Ramos (cell line): ENCODE measurements at regions not wholly inside any gene's neighbourhood (a gene's known extent, or its start where the extent isn't known, plus 50 kb on each side); places are given as distances from the start of the nearest gene placed in this dataset.
"Not testable (repeated sequence)": the region's sequence is repeated elsewhere in the genome, so short reads cannot be mapped to it uniquely, and the experiment has no call there.

Experiments used
- in situ Hi-C: fragments of 300-500 bp; cut with MboI; formaldehyde crosslinking; loops from one replicate; pipeline ENCODE4 v1.14.3; 2022; ENCODE audit warnings: low sequenced_read_pairs; ENCODE audit not compliant: unreplicated experiment

DNA sequence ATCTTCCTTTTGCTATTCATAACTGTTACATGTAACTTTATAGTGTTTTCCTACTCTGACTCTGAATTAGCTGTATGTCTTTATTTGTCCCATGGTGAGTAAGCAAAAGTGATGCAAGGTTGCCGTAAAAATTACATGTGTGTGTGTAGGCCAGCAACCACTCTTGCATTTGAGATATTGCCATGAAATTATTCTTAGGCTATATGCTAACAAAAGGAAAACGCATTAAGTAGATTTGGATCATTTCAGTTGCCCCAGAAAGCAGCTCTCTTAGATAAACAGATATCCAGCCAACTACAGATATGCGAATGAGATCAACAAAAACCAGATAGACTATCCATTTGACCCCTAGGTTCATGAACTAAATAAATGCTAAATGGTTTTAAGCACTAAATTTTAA is 73.6 kb downstream of the CYLC2 start:
- in situ Hi-C loops: no loop called here

DNA sequence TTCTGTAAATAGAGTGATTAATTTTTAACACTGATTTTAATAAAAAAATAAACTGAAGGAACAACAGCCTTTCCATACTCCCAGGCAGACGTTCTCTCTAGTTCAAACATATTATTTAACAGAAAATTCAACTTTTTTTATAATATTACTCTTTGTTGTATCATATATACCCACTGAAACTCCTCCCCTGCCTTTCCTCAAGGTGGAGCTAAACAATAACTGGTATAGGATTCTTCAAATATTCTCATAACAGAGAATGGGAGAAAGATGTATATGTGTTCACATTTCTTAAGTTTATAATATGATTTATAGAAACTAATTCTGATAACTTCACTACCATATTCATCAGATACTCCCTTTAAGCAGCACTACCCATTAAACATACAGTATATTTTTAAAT is 83.4 kb downstream of the CYLC2 start:
- in situ Hi-C loops: no loop called here

DNA sequence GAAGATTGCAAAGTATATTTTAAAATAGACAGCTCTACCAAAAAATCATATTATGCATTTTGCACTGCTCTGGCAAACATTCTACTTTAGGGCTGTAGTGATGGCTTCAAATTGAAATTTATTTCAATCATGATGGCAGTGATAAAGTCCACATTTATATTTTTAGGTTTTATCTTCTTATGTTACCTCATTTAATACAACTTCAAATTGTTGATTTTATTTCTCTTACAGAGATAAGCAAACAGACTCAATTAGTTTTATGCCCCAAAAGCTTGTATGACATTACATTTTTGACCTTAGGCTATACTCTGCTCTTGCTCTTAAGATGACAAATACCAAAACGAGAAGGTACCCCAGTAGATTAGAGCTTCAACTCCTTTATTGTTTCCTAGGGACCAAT is 87.4 kb downstream of the CYLC2 start:
- in situ Hi-C loops: no loop called here

DNA sequence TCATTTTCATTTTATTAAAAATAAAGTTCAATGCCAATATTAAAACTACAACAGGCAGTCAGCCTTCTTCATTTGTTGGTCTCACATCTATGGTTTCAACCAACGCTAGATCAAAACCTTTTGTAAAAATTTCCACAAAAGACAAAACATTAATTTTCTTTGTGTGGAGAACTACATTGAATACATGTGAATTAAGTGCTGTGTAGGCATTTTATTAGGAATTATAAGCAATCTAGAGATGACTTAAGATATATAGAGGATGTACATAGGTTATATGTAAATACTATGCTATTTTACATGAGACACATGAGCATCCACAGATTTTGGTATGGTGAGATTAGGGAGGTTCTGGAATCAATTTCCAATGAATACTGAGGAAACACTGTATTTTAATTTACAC is 94.2 kb downstream of the CYLC2 start:
- in situ Hi-C loops: no loop called here

DNA sequence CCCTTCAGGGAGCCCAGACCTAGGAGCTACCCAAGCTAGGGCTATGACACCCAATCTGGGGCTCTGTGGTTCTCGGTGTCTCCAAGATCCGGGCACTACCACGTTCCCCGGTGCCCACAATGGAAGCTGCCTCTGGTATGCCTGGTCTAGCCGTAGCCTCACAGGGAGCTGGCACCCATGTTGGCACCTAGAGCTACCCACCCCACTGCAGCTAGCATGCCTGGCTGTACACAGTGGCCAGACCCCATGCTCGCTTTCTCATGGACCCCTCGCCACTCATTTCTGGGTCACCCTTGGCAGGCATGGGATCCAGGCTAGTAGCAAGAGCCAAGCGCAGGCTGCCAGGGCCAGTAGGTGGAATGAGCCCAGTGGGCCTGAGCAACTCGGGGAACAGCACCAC is 109.0 kb downstream of the CYLC2 start:
- in situ Hi-C loops: no loop called here

DNA sequence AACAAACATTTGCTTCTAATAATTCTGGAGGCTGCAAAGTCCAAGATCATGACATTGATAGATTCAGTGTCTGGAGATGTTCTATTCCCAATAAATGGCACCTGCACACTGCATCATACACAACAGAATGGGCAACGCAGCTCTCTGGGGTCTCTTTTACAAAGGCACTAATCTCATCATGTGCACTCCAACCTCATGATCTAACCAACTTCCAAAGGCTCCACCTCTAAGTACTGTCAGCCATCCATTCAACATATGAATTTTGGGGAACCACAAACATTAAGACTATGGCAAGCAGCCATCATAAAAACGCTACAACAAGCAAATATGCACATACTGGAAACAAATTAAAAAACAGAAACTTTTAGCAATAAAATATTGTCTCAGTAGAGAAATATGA is 121.1 kb downstream of the CYLC2 start:
- in situ Hi-C loops: no loop called here

DNA sequence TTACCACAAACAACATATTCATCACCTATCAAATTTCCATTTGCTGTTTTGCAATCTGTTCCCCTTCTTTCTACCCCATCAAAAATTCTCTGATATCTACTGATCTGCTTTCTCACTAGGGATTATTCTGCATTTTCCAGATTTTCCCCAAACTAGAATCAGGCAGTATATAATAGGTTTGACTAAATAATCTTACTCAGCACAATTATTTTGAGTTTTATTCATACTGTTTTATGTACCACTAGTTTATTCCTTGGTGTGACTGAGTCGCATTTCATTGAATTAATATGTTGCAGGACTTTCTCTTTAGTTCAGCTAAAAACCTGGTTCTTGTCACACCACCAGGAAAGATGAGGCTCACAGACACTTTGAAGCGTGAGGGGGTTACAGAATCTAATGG is 131.4 kb downstream of the CYLC2 start:
- in situ Hi-C loops: no loop called here

DNA sequence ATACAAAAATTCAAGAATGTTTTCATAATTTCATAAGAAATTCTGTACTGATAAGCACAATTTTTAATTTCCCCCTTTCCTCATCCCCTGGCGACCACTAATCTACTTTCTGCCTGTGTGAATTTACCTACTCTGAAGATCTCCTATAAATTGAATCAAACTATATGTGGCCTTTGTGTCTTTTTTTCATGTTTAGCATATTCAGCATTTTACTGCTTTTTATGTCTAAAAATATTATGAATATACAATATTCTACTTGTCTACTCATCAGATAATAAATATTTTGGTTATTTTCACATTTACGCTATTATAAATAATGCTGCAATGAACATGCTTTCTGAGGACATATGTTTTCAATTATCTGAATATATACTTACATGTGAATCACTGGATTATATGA is 144.8 kb downstream of the CYLC2 start:
- in situ Hi-C loops: no loop called here

DNA sequence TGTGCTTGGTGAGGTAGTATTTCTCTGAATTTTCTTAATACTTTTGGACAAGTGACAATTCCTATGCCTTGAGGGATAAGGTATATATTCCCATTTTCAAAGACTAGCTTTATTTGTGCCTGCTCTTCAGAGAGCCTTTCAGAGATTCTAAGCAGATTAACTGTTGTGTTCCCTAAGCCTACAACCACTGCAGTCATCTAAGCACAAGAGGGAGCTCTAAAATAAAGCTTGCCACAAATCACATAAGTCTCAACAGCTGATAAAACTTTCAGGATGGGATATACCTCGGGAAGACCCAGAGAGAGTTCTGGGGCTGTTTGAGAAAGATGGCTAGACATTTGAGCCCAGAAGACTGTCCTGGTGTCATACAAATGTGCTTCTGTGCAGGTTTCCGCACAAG is 157.3 kb downstream of the CYLC2 start:
- in situ Hi-C loops: no loop called here

DNA sequence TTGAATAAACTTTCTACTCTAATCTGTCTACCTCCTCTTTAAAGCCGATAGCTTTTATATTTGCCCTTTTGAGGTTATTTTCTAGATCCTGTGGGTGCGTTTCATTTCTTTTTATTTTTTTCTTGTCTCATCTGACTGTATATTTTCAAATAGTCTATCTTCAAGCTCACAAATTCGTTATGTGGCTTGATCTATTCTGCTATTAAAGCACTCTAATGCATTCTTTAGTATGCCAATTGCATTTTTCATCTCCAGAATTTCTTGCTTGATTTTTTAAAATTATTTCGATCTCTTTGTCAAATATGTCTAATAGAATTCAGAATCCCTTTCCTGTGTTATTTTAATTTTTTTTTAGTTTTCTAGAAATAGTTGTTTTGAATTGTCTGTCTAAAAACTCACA is 172.4 kb downstream of the CYLC2 start:
- in situ Hi-C loops: no loop called here

DNA sequence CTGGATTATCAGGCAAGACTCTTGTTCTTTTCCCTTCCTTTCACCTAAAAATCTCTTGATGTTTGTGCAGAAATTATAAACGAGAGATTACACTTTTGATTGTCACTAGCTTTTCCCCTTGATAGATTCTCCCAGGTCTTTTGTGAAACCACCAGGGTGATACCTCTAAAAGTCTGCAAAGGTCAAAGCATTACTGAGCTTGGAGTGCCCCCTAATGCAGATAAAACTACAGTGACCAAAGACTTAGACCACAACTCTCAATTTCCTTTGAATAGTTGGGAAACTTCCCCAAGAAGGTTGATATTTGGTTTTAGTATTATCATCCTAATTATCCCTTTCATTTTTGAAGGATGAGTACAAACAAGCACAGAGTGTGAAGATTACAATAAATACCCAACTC is 173.1 kb downstream of the CYLC2 start:
- in situ Hi-C loops: no loop called here

DNA sequence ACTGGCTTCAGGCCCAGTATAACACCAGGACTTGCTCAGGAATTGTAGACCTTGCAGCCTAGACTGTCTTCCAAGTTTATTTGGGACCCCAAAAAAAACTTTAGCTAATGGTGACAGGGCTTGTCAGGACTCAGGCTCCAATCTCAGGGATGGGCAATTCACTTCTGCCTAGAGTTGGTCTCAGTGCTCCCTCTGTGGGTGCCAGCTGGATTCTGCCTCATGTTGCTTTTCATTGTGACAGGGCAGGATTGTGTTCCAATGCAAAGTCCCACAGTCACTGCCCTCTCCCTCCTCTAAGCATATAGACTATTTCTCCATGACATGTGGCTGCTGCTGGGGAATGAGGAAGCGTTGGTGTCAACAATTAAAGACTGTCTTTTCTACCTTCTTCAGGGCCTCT is 174.7 kb downstream of the CYLC2 start:
- in situ Hi-C loops: no loop called here

DNA sequence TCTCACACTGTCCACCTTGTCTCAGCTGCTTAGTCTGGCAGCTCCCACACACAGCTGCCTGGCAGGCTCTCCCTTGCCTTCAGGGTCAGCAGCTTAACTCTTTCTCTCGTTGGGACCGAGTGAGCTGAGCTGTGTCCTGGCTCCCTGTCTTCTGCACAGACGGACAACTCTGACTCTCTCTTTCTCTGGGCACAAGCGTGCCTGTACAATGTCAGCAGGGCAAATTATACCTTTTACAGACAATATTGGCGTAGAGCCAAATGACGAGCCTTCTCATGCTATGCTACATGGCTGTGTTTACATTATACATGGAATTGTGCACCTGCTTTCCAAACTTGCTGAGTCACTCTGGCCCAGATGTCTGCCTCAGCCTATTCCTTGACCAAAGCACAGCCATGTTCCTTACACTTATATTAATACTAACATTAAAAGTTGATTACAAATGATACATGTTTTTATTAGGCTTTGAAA is 188.6 kb downstream of the CYLC2 start:
- in situ Hi-C loops: no loop called here

DNA sequence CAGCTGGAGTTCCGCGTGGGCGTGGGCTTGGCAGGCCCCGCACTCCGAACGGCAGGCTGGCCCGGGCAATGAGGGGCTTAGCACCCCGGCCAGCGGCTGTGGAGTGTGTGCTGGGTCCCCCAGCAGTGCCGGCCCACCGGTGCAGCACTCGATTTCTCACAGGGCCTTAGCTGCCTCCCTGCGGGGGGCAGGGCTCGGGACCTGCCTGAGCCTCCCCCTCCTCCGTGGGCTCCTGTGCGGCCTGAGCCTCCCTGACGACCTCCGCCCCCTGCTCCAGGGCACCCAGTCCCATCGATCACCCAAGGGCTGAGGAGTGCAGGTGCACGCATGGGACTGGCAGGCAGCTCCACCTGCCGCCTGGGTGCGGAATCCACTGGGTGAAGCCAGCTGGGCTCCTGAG is 191.8 kb downstream of the CYLC2 start:
- in situ Hi-C loops: no loop called here

DNA sequence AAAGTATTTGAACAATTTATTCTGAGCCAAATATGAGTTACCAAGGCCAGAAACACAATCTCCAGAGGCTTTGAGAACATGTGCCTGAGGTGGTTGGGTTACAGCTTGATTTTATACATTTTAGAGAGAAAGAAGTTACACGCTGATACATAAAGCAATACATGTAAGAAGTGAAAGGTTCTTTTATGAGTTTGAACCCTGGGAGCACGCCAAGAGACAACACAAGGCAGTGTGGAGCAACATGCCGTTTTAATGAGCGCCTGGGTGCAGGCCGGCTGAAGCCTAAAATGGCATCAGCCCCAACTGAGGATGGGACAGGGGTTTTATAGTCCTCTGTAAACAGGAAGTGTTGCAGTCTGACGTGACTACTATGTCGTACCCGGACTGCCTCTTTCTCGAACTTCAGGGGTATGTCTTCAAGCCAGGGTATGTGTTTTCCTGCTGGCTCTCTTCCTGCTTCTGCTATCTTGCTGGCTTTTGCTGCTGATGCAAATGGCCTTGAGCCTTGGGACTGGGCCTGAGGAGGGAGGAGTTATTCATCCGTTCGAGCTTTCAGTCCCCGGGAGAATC is 193.7 kb downstream of the CYLC2 start:
- in situ Hi-C loops: no loop called here

DNA sequence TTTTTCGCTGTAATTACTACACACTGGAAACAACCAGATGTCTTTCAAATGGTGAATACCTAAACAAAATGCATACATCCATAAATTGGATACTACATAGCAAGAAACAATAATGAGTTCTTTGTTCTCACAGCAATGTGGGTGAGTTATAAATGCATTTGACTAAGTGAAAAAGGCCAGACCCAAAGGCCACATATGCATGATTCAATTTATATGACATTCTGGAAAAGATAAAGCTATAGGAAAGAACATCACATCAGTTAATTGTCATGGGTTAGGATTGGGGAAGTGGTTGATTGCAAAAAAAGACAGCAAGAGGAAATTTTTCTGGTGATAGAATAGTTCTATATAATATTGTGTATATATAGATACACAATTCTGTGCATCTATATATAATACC is 198.9 kb downstream of the CYLC2 start:
- in situ Hi-C loops: no loop called here

DNA sequence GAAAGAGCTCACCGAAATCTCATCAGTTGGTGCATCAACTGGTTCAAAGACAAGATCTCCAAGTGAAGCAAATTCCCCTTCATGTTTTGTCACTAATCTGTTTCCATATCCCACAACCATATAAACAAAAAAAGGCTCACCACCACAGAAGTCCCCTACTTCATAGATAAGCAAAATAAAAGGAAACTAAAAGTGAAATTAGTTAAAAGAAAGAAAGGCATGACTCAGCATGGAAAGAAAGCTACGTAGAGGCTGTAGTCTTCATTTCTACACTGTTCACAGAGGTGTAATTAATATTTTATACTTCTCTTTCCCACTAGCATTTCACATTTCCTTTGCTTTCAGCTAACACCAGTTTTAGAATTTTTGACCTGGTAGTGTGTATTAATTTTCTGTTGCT is 208.0 kb downstream of the CYLC2 start:
- in situ Hi-C loops: no loop called here

DNA sequence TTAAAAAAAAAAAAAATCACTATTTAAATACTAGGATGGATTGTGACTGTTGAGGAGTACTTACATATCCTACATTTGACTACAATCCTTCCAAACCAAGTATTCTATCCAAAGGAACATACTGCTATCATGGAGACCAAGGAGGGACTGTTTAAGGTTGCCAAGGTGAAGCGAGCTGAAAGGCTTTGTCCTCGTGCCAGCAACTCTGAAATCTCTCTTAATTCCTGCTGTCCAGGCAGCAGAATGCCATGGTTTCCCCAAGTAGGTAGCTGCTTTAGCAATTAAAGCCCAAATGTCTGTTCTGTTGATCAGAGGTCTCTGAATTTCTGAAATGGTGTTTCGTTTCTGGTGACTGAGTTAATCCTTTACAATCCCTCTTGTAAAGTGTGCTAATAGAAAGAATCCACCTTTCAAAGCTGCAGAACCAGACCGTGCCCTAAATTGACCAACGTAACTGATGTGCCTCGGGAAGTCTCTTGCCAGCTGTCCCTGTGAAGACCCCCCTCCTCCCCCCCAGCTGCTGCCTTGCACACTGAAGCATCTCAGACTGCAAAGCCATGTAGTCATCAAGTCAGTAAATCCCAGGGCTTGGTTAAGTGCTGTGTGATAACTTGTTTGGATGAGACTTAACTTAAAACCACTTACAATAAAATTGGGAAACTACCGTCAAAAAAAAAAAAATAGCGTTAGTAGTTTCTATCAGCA is 210.9 kb downstream of the CYLC2 start:
- in situ Hi-C loops: not testable (repeated sequence)

DNA sequence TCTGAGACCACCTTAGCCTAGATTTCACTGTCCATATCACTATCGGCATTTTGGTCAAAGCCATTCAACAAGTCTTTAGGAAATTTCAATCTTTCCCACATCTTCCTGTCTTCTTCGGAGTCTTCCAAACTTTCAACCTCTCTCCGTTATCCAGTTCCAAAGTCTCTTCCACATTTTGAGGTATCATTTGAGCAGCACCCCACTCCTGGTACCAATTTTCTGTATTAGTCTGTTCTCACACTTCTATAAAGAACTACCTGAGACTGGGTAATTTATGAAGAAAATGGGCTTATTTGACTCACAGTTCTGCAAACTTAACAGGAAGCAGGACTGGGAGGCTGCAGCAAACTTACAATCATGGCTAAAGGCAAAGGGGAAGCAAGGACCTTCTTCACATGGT is 215.5 kb downstream of the CYLC2 start:
- in situ Hi-C loops: loop anchor here (10.0 kb wide), 1 partner anchor 64 kb away; no protein-coding TSS in a partner anchor

DNA sequence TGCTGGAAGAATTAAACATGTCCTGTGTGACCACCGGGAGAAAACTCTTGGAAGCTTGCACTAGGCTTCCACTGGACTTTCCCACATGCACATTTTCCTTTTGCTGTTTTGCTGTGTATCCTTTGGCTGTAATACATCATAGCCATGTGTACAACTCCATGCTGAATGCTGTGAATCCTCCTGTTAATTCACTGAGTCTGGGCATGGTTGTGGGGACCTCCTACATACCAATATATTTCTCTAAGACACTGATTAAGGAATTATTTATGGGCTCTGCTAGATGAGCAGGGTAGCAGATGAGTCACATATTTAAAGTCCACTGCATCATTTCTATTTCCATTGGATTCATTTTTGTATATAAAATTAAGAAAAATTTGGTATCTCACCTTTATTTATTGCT is 220.1 kb downstream of the CYLC2 start:
- in situ Hi-C loops: loop anchor here (10.0 kb wide), 1 partner anchor 60 kb away; no protein-coding TSS in a partner anchor

DNA sequence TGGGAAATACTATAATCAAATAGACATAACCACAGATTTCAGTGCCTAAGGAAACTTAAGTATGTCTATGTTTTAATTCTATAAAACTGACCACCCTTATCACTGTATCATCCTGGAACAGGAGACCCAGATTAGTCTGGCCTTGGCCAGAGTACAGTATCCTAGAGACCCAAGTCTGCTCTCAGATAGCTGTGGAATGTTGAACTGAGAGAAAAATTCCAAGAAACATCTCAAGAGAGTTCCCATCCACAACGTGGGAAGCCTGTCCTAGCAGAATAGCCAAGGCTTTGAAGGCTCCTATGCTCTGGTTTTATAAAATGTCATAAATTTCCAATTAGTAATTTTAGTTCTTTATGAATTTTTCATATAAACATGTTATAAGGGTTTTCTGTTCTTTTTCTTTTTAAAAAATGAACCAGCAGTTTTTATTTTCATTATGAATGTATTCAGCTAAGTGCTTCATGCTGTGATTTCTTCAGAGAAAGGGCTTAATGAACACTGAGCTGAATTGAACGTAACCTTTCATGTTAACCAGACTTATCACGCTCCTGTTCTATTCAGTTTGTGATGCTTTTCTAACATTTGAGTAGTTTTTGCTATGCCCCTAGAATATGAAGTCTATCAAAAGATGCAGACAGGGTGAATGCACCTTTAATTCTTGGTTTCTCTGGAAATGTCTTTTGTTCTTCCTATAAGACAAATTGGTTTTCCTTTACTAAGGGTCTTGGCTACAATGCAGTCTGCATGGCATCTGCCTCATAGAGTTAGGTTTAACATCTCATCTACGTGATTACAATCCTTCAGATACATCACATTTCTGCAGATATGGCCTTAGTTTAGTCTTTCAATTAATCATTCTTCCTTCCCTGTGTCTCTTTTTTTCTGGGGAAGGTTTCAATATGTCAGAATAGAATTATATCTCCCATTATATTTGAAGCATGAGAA is 230.8 kb downstream of the CYLC2 start:
- in situ Hi-C loops: no loop called here
